H1 (cell line): ENCODE measurements at regions not wholly inside any gene's neighbourhood (a gene's known extent, or its start where the extent isn't known, plus 50 kb on each side); places are given as distances from the start of the nearest gene placed in this dataset.

ENCODE experiments used
- CTCF ChIA-PET: fragments of 300-600 bp; sonication (Branson Sonifier 250); formaldehyde crosslinking; loops from one replicate; lab custom pipeline; 2021; ENCODE audit not compliant: partially characterized antibody; lab: Charles Lee
- POLR2A ChIA-PET: fragments of 300-600 bp; sonication (Branson Sonifier 250); formaldehyde crosslinking; loops from one replicate; lab custom pipeline; 2021; ENCODE audit warnings: inconsistent platforms; ENCODE audit not compliant: partially characterized antibody; lab: Charles Lee
- DNase-seq, 2 experiments: peaks; one replicate each; pipeline versions ENCODE4 v3.0.0 to v3.0.0-alpha.2; 2010 to 2022; ENCODE audit warnings: low spot score in 2 of 2, low read depth in 1 of 2, mixed read lengths in 1 of 2
- FAIRE-seq: peaks from 2 replicates; lab custom pipeline; 2011; peaks lifted over from hg19 to GRCh38; lab: Jason Lieb, UNC
- H2AFZ ChIP-seq: 2 replicates; pipeline ENCODE4 v1.8.1; 2012; ENCODE audit warnings: low read length, inconsistent platforms
- H2AK5ac ChIP-seq: 2 replicates; pipeline ENCODE4 v1.6.1; 2013; ENCODE audit warnings: low read depth, low read length
- H2BK120ac ChIP-seq: replicated peaks from 2 replicates; pipeline ENCODE3; 2013; ENCODE audit warnings: low read depth, low read length, inconsistent platforms
- H2BK12ac ChIP-seq: 2 replicates; pipeline ENCODE4 v1.6.1; 2013; ENCODE audit warnings: low read depth, low read length
- H2BK15ac ChIP-seq: 2 replicates; pipeline ENCODE4 v1.6.1; 2013; ENCODE audit warnings: low read length
- H2BK20ac ChIP-seq: 2 replicates; pipeline ENCODE4 v1.6.1; 2013; ENCODE audit warnings: low read length
- H2BK5ac ChIP-seq: 2 replicates; pipeline ENCODE4 v1.6.1; 2013; ENCODE audit warnings: low read depth, low read length
- H3K14ac ChIP-seq: 2 replicates; pipeline ENCODE4 v1.6.1; 2013; ENCODE audit warnings: inconsistent platforms; ENCODE audit not compliant: insufficient read length
- H3K18ac ChIP-seq: 2 replicates; pipeline ENCODE4 v1.6.1; 2013; ENCODE audit warnings: low read length; ENCODE audit errors: extremely low read depth
- H3K23ac ChIP-seq: 2 replicates; pipeline ENCODE4 v1.6.1; 2013; ENCODE audit warnings: inconsistent platforms; ENCODE audit not compliant: insufficient read length
- H3K23me2 ChIP-seq: 2 replicates; pipeline ENCODE4 v1.6.1; 2013; ENCODE audit warnings: low read depth, low read length
- H3K27ac ChIP-seq: 2 replicates; pipeline ENCODE4 v1.6.1; 2011; ENCODE audit warnings: low read depth, low read length, inconsistent platforms
- H3K27me3 ChIP-seq, 4 experiments: replicated peaks in 1 of 4; 1 replicate in 1 of 4; 2 replicates in 3 of 4; pipeline versions ENCODE4 v1.6.1 to v1.8.1; 2011 to 2013; ENCODE audit warnings: low read length in 3 of 4, mild to moderate bottlenecking in 3 of 4, inconsistent platforms in 2 of 4, mixed read lengths in 2 of 4, moderate library complexity in 1 of 4; ENCODE audit not compliant: control insufficient read depth in 3 of 4, insufficient read depth in 3 of 4; ENCODE audit errors: extremely low read depth in 1 of 4
- H3K36me3 ChIP-seq, 4 experiments: 2 replicates each; pipeline versions ENCODE4 v1.6.1 to v1.8.1; 2011 to 2013; ENCODE audit warnings: mild to moderate bottlenecking in 4 of 4, low read length in 3 of 4, moderate library complexity in 2 of 4, control low read depth in 1 of 4, inconsistent platforms in 1 of 4; ENCODE audit not compliant: insufficient read depth in 4 of 4, control insufficient read depth in 2 of 4
- H3K4ac ChIP-seq: replicated peaks from 2 replicates; pipeline ENCODE3; 2013; ENCODE audit warnings: low read length, low read depth, mixed read lengths, inconsistent platforms; ENCODE audit not compliant: insufficient read length
- H3K4me1 ChIP-seq, 4 experiments: replicated peaks in 1 of 4; 1 replicate in 1 of 4; 2 replicates in 3 of 4; pipeline versions ENCODE4 v1.6.1 to v1.8.1; 2011 to 2013; ENCODE audit warnings: low read length in 3 of 4, inconsistent platforms in 2 of 4, mixed read lengths in 1 of 4; ENCODE audit not compliant: insufficient read depth in 4 of 4, control insufficient read depth in 3 of 4
- H3K4me2 ChIP-seq, 2 experiments: 2 replicates each; pipeline versions ENCODE4 v1.6.1 to v1.8.1; 2011 to 2013; ENCODE audit warnings: low read depth in 2 of 2, low read length in 2 of 2, control low read depth in 1 of 2, inconsistent platforms in 1 of 2, mild to moderate bottlenecking in 1 of 2; ENCODE audit not compliant: insufficient read depth in 1 of 2
- H3K4me3 ChIP-seq, 4 experiments: fragments of 200-600, 300-600 bp in 1 of 4; sonication (generic), shearing (Covaris generic), sonication (Bioruptor Twin) in 1 of 4; 2 replicates each; pipeline versions ENCODE4 v1.5.1 to v1.8.1; 2011 to 2016; ENCODE audit warnings: low read length in 4 of 4, low read depth in 3 of 4, control low read depth in 2 of 4, inconsistent platforms in 2 of 4, mild to moderate bottlenecking in 2 of 4, mixed read lengths in 1 of 4, moderate library complexity in 1 of 4; ENCODE audit not compliant: insufficient read depth in 2 of 4; ENCODE audit errors: extremely low read depth in 1 of 4
- H3K56ac ChIP-seq: replicated peaks from 2 replicates; pipeline ENCODE3; 2013; ENCODE audit warnings: low read depth, mild to moderate bottlenecking, mixed read lengths, low read length, inconsistent platforms; ENCODE audit not compliant: insufficient read length
- H3K79me1 ChIP-seq: 2 replicates; pipeline ENCODE4 v1.6.1; 2013; ENCODE audit warnings: low read depth, low read length, control low read depth
- H3K79me2 ChIP-seq, 2 experiments: 2 replicates each; pipeline versions ENCODE4 v1.6.1 to v1.8.1; 2012 to 2013; ENCODE audit warnings: low read length in 2 of 2, mild to moderate bottlenecking in 2 of 2, inconsistent platforms in 1 of 2; ENCODE audit not compliant: insufficient read depth in 2 of 2, control insufficient read depth in 1 of 2
- H3K9ac ChIP-seq, 4 experiments: replicated peaks in 1 of 4; 1 replicate in 1 of 4; 2 replicates in 3 of 4; pipeline versions ENCODE4 v1.6.1 to v1.8.1; 2011 to 2013; ENCODE audit warnings: low read depth in 3 of 4, low read length in 3 of 4, control low read depth in 2 of 4, mild to moderate bottlenecking in 2 of 4, moderate library complexity in 2 of 4, inconsistent platforms in 1 of 4; ENCODE audit errors: extremely low read depth in 1 of 4
- H3K9me3 ChIP-seq, 2 experiments: 2 replicates each; pipeline versions ENCODE4 v1.6.1 to v1.8.1; 2012 to 2013; ENCODE audit warnings: mild to moderate bottlenecking in 2 of 2, moderate library complexity in 2 of 2, control low read depth in 1 of 2, inconsistent platforms in 1 of 2, low read depth in 1 of 2, low read length in 1 of 2, mixed read lengths in 1 of 2; ENCODE audit not compliant: insufficient read depth in 2 of 2
- H4K20me1 ChIP-seq, 2 experiments: replicated peaks in 1 of 2; 2 replicates each; pipeline versions ENCODE3 to v1.8.1; 2011 to 2013; ENCODE audit warnings: inconsistent platforms in 2 of 2, low read length in 2 of 2, mild to moderate bottlenecking in 1 of 2; ENCODE audit not compliant: insufficient read depth in 2 of 2, control insufficient read depth in 1 of 2
- H4K5ac ChIP-seq: 2 replicates; pipeline ENCODE4 v1.6.1; 2013; ENCODE audit warnings: low read length, low read depth, mixed read lengths, inconsistent platforms; ENCODE audit not compliant: insufficient read length
- H4K8ac ChIP-seq: 2 replicates; pipeline ENCODE4 v1.8.0; 2013; ENCODE audit warnings: mild to moderate bottlenecking, moderate library complexity, low read length, inconsistent platforms; ENCODE audit not compliant: insufficient read depth; ENCODE audit errors: extremely low read depth
- H4K91ac ChIP-seq: replicated peaks from 2 replicates; pipeline ENCODE3; 2013; ENCODE audit warnings: low read length, mixed read lengths, inconsistent platforms; ENCODE audit not compliant: insufficient read length
- CBX5 ChIP-seq: fragments of 300-800, 300-1000 bp; sonication (generic); IDR thresholded peaks from 2 replicates; pipeline ENCODE4 v1.7.1; 2016; ENCODE audit warnings: antibody characterized with exemption, low read length, low read depth
- HDAC2 ChIP-seq, 2 experiments: fragments of 300-600 bp in 1 of 2; sonication (generic) in 1 of 2; IDR thresholded peaks; 2 replicates each; pipeline ENCODE4 v1.6.1; 2011 to 2012; ENCODE audit warnings: low read depth in 2 of 2, low read length in 2 of 2, mild to moderate bottlenecking in 2 of 2, moderate library complexity in 2 of 2, borderline replicate concordance in 1 of 2, inconsistent platforms in 1 of 2
- POU5F1 ChIP-seq: IDR thresholded peaks from 2 replicates; pipeline ENCODE4 v1.6.1; 2011; ENCODE audit warnings: low read depth, mild to moderate bottlenecking, low read length, moderate library complexity
- TAF7 ChIP-seq: optimal IDR thresholded peaks from 2 replicates; pipeline ENCODE3; 2011; ENCODE audit warnings: low read depth, mild to moderate bottlenecking, inconsistent platforms, low read length, moderate library complexity, borderline replicate concordance
- WGBS, 2 experiments: shearing (Covaris generic) in 1 of 2; methylation state at CpG; one replicate each; pipeline versions ENCODE4 v1.1.6 to v1.1.7; 2013 to 2015; ENCODE audit warnings: low lambda C conversion rate in 2 of 2, mixed read lengths in 2 of 2, inconsistent platforms in 1 of 2, low coverage in 1 of 2, missing lambda C conversion rate in 1 of 2; ENCODE audit not compliant: insufficient replicate concordance in 2 of 2, insufficient coverage in 1 of 2, insufficient read length in 1 of 2; ENCODE audit errors: extremely low coverage in 1 of 2, missing lambda C conversion rate in 1 of 2; 5-methylcytosine and 5-hydroxymethylcytosine counted together

DNA sequence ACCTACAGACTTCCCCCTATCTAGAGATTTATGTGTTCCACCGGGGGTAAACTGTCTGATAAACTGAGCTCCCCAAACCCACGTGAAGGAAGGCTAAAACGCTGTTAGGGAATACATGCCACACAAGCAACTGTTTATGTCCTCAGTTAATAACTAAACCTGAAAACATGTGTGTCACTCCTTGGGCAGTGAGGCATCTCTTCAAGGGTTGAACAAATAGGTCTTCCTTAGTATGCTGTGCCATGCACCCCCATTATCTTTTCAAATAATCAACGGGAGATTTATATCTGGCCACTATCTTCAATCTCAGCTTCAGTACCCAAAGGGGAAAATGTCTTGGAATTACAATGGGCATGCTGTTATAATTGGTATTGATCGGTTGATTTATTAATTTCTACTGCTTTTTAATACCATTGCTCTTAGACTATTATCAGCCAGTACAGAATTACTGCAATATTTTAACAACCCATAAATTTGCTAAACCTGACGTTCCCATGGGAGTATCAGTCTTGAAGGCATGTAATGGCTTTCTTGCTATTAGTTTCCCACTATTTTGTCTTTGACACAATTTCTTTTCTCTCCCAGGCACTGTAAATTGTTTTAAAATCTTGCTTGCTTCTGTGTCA lies 279.2 kb upstream of the P2RY1 start:
- no peak overlapping the region for H2AFZ ChIP-seq
- no peaks in the 10 kb centered on the region for H3K79me1 ChIP-seq
- no peak overlapping the region for H3K14ac ChIP-seq
- H4K20me1 ChIP-seq: no peaks in the 10 kb centered on the region
- DNase-seq: no peak
- H2BK5ac ChIP-seq: no peak overlapping the region
- peaks cover 0 to 3% of the 10 kb centered on the region in 2 experiments; a peak in 1 of 4 replicates for H3K9me3 ChIP-seq
- H2AK5ac ChIP-seq: no peak overlapping the region
- no peak overlapping the region for H4K91ac ChIP-seq
- H3K4me3 ChIP-seq: no peak overlapping the region
- no peak overlapping the region for H3K56ac ChIP-seq
- H3K27me3 ChIP-seq: no peaks in the 10 kb centered on the region
- no peak overlapping the region for H2BK12ac ChIP-seq
- H2BK20ac ChIP-seq: no peak overlapping the region
- H4K8ac ChIP-seq: no peak overlapping the region
- H3K9ac ChIP-seq: no peak overlapping the region
- no peak overlapping the region for H2BK15ac ChIP-seq
- no peak overlapping the region for H4K5ac ChIP-seq
- no peak overlapping the region for H2BK120ac ChIP-seq
- no peaks in the 10 kb centered on the region for H3K4me1 ChIP-seq
- no peak for FAIRE-seq
- ChIA-PET CTCF (interaction anchor here (0.6 to 1.1 kb wide), 5 partner anchors 15 to 279 kb away, joined by 3 read pairs; partner anchors contain the start of gene P2RY1), POLR2A (no interaction called here)
- no peak overlapping the region for H3K27ac ChIP-seq
- H3K79me2 ChIP-seq: no peaks in the 10 kb centered on the region
- no peaks in the 10 kb centered on the region for H3K36me3 ChIP-seq
- WGBS, 2 experiments: 93% methylated on average over 6 of the region's 6 CpGs; no CpG with 5 or more reads in 1 of the 2 experiments
- H3K23me2 ChIP-seq: no peaks in the 10 kb centered on the region
- H3K23ac ChIP-seq: no peak overlapping the region
- H3K18ac ChIP-seq: no peak overlapping the region
- no peak overlapping the region for H3K4me2 ChIP-seq
- H3K4ac ChIP-seq: no peak overlapping the region
- no peak for TF ChIP-seq POU5F1
- TF ChIP-seq CBX5: no peak
- TF ChIP-seq TAF7: no peak
- TF ChIP-seq HDAC2 (IDR thresholded peaks at IDR 0.05; ENCODE audit: borderline replicate concordance in 1 of 2, low read depth in 2 of 2, low read length in 2 of 2): no peak
